GM23338 (cell line): ENCODE measurements at regions not wholly inside any gene's neighbourhood (a gene's known extent, or its start where the extent isn't known, plus 50 kb on each side); places are given as distances from the start of the nearest gene placed in this dataset.

Experiments used
- ATAC-seq: fragments of 200-7000 bp; cut with Tn5 transposase; 3 replicates; pipeline ENCODE4 v1.9.1; 2020
- DNase-seq: peaks from one replicate; pipeline ENCODE4 v3.0.0-alpha.2; 2015; ENCODE audit warnings: low spot score
- H2AFZ ChIP-seq: fragments of 200-600 bp; sonication (generic); 2 replicates; pipeline ENCODE4 v1.8.0; 2016; ENCODE audit warnings: antibody characterized with exemption, mild to moderate bottlenecking, moderate library complexity
- H3F3A ChIP-seq: fragments of 200-600 bp; sonication (generic); replicated peaks from 2 replicates; pipeline ENCODE4 v1.8.0; 2017; ENCODE audit warnings: antibody characterized with exemption, mixed run types, low read depth
- H3K27ac ChIP-seq: fragments of 200-600 bp; sonication (generic); 2 replicates; pipeline ENCODE4 v1.6.1; 2016; ENCODE audit warnings: low read depth
- H3K27me3 ChIP-seq: fragments of 200-600 bp; sonication (generic); 2 replicates; pipeline ENCODE4 v1.8.0; 2016; ENCODE audit warnings: mild to moderate bottlenecking, mixed run types, moderate library complexity; ENCODE audit not compliant: insufficient read depth
- H3K36me3 ChIP-seq: fragments of 200-600 bp; sonication (generic); 2 replicates; pipeline ENCODE4 v1.8.0; 2016; ENCODE audit warnings: mild to moderate bottlenecking; ENCODE audit not compliant: insufficient read depth
- H3K4me1 ChIP-seq: fragments of 200-600 bp; sonication (generic); 2 replicates; pipeline ENCODE4 v1.8.0; 2016; ENCODE audit warnings: mild to moderate bottlenecking, moderate library complexity; ENCODE audit not compliant: insufficient read depth
- H3K4me2 ChIP-seq: fragments of 200-600 bp; sonication (generic); 2 replicates; pipeline ENCODE4 v1.7.1; 2017; ENCODE audit warnings: mixed run types
- H3K4me3 ChIP-seq: fragments of 200-600 bp; sonication (generic); 2 replicates; pipeline ENCODE4 v1.6.1; 2016; ENCODE audit warnings: mixed run types
- H3K79me2 ChIP-seq: fragments of 200-600 bp; sonication (generic); replicated peaks from 2 replicates; pipeline ENCODE4 v1.8.0; 2017; ENCODE audit warnings: mild to moderate bottlenecking; ENCODE audit not compliant: insufficient read depth
- H3K9me2 ChIP-seq: fragments of 200-600 bp; sonication (generic); 2 replicates; pipeline ENCODE4 v1.8.0; 2017; ENCODE audit not compliant: insufficient read depth
- H4K20me1 ChIP-seq: fragments of 200-600 bp; sonication (generic); replicated peaks from 2 replicates; pipeline ENCODE4 v1.8.0; 2017; ENCODE audit warnings: mild to moderate bottlenecking; ENCODE audit not compliant: insufficient read depth
- H3K27ac Mint-ChIP-seq: 2 replicates; pipeline ENCODE4 v1.8.0; 2020; ENCODE audit warnings: inconsistent platforms, mild to moderate bottlenecking, moderate library complexity, mixed read lengths
- H3K27me3 Mint-ChIP-seq: 3 replicates; pipeline ENCODE4 v1.8.0; 2022; ENCODE audit warnings: low read depth, mild to moderate bottlenecking, moderate library complexity, mixed read lengths, inconsistent platforms; ENCODE audit not compliant: insufficient read depth, poor library complexity
- H3K36me3 Mint-ChIP-seq: 3 replicates; pipeline ENCODE4 v1.8.0; 2021; ENCODE audit warnings: low read depth, mild to moderate bottlenecking, inconsistent platforms, moderate library complexity, mixed read lengths
- H3K4me1 Mint-ChIP-seq: 3 replicates; pipeline ENCODE4 v1.8.0; 2020; ENCODE audit warnings: mild to moderate bottlenecking, inconsistent platforms, mixed read lengths
- H3K4me3 Mint-ChIP-seq: 3 replicates; pipeline ENCODE4 v1.8.0; 2021; ENCODE audit warnings: moderate library complexity, mild to moderate bottlenecking, inconsistent platforms, mixed read lengths
- H3K9me3 Mint-ChIP-seq: 3 replicates; pipeline ENCODE4 v1.8.0; 2020; ENCODE audit warnings: moderate library complexity, mild to moderate bottlenecking, inconsistent platforms, mixed read lengths
- CTCF ChIP-seq, 2 experiments: fragments of 200-600 bp in 1 of 2; sonication (generic) in 1 of 2; conservative IDR thresholded peaks; 2 replicates each; pipeline versions ENCODE4 v1.5.1 to v1.6.1; 2016 to 2017; ENCODE audit warnings: antibody characterized with exemption in 2 of 2, low read depth in 2 of 2, mild to moderate bottlenecking in 2 of 2, moderate library complexity in 1 of 2
- ETS1 ChIP-seq: IDR thresholded peaks from 2 replicates; pipeline ENCODE4 v1.6.1; 2016; ENCODE audit warnings: antibody characterized with exemption
- EZH2 ChIP-seq: fragments of 200-600 bp; sonication (generic); IDR thresholded peaks from one replicate; pipeline ENCODE4 v1.8.0; 2017; ENCODE audit warnings: antibody characterized with exemption, mild to moderate bottlenecking, low read depth; ENCODE audit not compliant: unreplicated experiment
- EZH2phosphoT487 ChIP-seq: fragments of 200-600 bp; sonication (generic); IDR thresholded peaks from one replicate; pipeline ENCODE4 v1.8.1; 2018; ENCODE audit warnings: antibody characterized with exemption; ENCODE audit not compliant: unreplicated experiment
- JUNB ChIP-seq: IDR thresholded peaks from one replicate; pipeline ENCODE4 v1.6.1; 2016; ENCODE audit warnings: antibody characterized with exemption; ENCODE audit not compliant: unreplicated experiment
- NANOG ChIP-seq: IDR thresholded peaks from 2 replicates; pipeline ENCODE4 v1.6.1; 2016; ENCODE audit warnings: antibody characterized with exemption, borderline replicate concordance
- POLR2AphosphoS5 ChIP-seq: IDR thresholded peaks from 2 replicates; pipeline ENCODE4 v1.6.1; 2016; ENCODE audit warnings: antibody characterized with exemption, low read depth
- REST ChIP-seq: IDR thresholded peaks from one replicate; pipeline ENCODE4 v1.6.1; 2018; ENCODE audit warnings: antibody characterized with exemption; ENCODE audit not compliant: unreplicated experiment
- STAT1 ChIP-seq: IDR thresholded peaks from one replicate; pipeline ENCODE4 v1.6.1; 2016; ENCODE audit warnings: antibody characterized with exemption; ENCODE audit not compliant: unreplicated experiment
- ZNF114 ChIP-seq: fragments of 250-450 bp; sonication (Bioruptor Pico); IDR thresholded peaks from 2 replicates; pipeline ENCODE4 v1.5.0; 2020; ENCODE audit warnings: mild to moderate bottlenecking, moderate library complexity
- ZNF331 ChIP-seq: fragments of 250-450 bp; sonication (Bioruptor Pico); IDR thresholded peaks from 2 replicates; pipeline ENCODE4 v1.5.0; 2020; ENCODE audit warnings: low read depth, mild to moderate bottlenecking, moderate library complexity

- TF ChIP-seq ETS1, result no peak
- no peak for TF ChIP-seq NANOG
- no peak for TF ChIP-seq STAT1
- TF ChIP-seq CTCF (conservative IDR thresholded peaks at IDR 0.05; ENCODE audit: low read depth in 2 of 2), result no peak
- no peak for TF ChIP-seq REST
- TF ChIP-seq EZH2phosphoT487, result no peak
- no peak for TF ChIP-seq JUNB
- TF ChIP-seq EZH2, result no peak
- TF ChIP-seq POLR2AphosphoS5, result no peak
- TF ChIP-seq ZNF114 (CRISPR knock-in tag), result no peak
- no peak for TF ChIP-seq ZNF331 (CRISPR knock-in tag)
Observed at GRCh38 chr5:107157809-107158208, 512.9 kb downstream of the EFNA5 start (continued).

- Histone ChIP-seq H3F3A (no peaks in the 10 kb centered on the region), H3K9me2 (0 out of 2 replicates have a peak, but pooled peaks cover 3% of the 10 kb centered on the region), H3K27ac (no peak overlapping the region), H3K4me3 (no peak overlapping the region), H3K4me2 (no peak overlapping the region), H3K4me1 (no peaks in the 10 kb centered on the region), H4K20me1 (no peaks in the 10 kb centered on the region), H3K36me3 (no peaks in the 10 kb centered on the region), H3K79me2 (no peaks in the 10 kb centered on the region), H3K27me3 (no peaks in the 10 kb centered on the region), H2AFZ (no peak overlapping the region)
- Mint-ChIP-seq H3K36me3 (no peaks in the 10 kb centered on the region), H3K9me3 (no peaks in the 10 kb centered on the region; the same call in 2 of the 3 replicates), H3K4me3 (no peak overlapping the region), H3K27ac (no peak overlapping the region), H3K27me3 (no peaks in the 10 kb centered on the region), H3K4me1 (no peaks in the 10 kb centered on the region)
- no peak for DNase-seq
- no peak for ATAC-seq
- no peak for TF ChIP-seq EZH2
- no peak for TF ChIP-seq STAT1
Observed at GRCh38 chr5:107155707-107156106, 515.0 kb downstream of the EFNA5 start.
